Nephron (organoid): ENCODE measurements at regions not wholly inside any gene's neighbourhood (a gene's known extent, or its start where the extent isn't known, plus 50 kb on each side); places are given as distances from the start of the nearest gene placed in this dataset.

Experiments
- H3K27ac Mint-ChIP-seq, 3 experiments: 2 replicates each; pipeline ENCODE4 v1.8.0; 2020; ENCODE audit warnings: mixed read lengths in 3 of 3, mild to moderate bottlenecking in 2 of 3, moderate library complexity in 1 of 3
- H3K27me3 Mint-ChIP-seq: 2 replicates; pipeline ENCODE4 v1.8.0; 2021; ENCODE audit warnings: low read depth, mild to moderate bottlenecking, moderate library complexity, mixed read lengths
- H3K36me3 Mint-ChIP-seq: 2 replicates; pipeline ENCODE4 v1.8.0; 2020; ENCODE audit warnings: low read depth, mixed read lengths
- H3K4me1 Mint-ChIP-seq: 2 replicates; pipeline ENCODE4 v1.8.0; 2020; ENCODE audit warnings: mixed read lengths
- H3K4me3 Mint-ChIP-seq, 3 experiments: 2 replicates each; pipeline ENCODE4 v1.8.0; 2020; ENCODE audit warnings: mild to moderate bottlenecking in 3 of 3, mixed read lengths in 3 of 3, moderate library complexity in 2 of 3
- H3K9me3 Mint-ChIP-seq: 2 replicates; pipeline ENCODE4 v1.8.0; 2020; ENCODE audit warnings: mixed read lengths
- TF ChIP-seq, protein P1 (sequence below), 3 experiments: fragments of 200-600 bp; sonication (generic); IDR thresholded peaks; one replicate each; pipeline ENCODE4 v1.5.0; 2021; ENCODE audit warnings: antibody characterized with exemption in 3 of 3; ENCODE audit not compliant: unreplicated experiment in 3 of 3

DNA sequence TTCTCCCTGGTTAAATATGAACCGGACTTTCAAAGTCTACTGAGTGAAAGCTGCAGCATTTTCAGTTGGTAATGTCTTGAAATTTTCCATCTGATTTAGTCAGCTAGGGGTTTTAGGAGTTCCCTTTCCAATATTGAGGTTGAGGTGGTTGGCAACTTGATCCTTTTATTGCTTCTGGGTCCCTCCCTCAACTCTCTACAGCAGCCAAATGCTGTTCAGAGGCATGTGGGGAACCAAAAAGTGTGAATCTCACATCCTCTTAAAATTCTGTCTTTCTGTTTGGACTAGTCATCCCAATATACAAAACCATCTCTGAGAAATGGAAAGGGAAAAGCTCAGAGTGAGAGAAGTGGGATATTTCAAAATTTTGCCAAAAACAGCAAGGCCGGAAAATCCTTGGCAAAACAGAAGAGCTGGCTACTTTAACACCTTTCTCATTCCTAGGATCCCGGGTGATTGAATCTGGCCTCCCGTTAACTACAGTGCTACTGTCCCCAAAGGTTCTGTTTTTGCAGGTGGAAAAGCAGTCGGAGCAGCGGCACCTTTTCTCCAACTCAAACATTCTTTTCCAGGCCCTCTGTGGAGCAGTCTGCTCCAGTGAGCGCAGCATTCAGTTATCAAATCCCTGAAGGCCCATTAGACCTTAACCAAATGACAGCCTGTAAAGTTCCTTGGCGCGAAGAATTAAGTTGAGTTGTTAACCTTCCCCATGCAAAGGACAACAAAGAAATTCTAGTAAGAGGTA, 345.9 kb upstream of the NUDT12 start:
- H3K27me3 Mint-ChIP-seq = peaks cover 4% of the 10 kb centered on the region
- H3K27ac Mint-ChIP-seq = peak overlapping the region; percentile 69 to 79 (median 79)
- TF ChIP-seq, protein P1, sequence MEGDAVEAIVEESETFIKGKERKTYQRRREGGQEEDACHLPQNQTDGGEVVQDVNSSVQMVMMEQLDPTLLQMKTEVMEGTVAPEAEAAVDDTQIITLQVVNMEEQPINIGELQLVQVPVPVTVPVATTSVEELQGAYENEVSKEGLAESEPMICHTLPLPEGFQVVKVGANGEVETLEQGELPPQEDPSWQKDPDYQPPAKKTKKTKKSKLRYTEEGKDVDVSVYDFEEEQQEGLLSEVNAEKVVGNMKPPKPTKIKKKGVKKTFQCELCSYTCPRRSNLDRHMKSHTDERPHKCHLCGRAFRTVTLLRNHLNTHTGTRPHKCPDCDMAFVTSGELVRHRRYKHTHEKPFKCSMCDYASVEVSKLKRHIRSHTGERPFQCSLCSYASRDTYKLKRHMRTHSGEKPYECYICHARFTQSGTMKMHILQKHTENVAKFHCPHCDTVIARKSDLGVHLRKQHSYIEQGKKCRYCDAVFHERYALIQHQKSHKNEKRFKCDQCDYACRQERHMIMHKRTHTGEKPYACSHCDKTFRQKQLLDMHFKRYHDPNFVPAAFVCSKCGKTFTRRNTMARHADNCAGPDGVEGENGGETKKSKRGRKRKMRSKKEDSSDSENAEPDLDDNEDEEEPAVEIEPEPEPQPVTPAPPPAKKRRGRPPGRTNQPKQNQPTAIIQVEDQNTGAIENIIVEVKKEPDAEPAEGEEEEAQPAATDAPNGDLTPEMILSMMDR (IDR thresholded peaks at IDR 0.05; ENCODE audit: unreplicated experiment in 3 of 3) = no peak
- peaks cover 7% of the 10 kb centered on the region for H3K4me1 Mint-ChIP-seq
- H3K9me3 Mint-ChIP-seq = peaks cover 9% of the 10 kb centered on the region
- no peak overlapping the region for H3K4me3 Mint-ChIP-seq
- H3K36me3 Mint-ChIP-seq = no peaks in the 10 kb centered on the region

DNA sequence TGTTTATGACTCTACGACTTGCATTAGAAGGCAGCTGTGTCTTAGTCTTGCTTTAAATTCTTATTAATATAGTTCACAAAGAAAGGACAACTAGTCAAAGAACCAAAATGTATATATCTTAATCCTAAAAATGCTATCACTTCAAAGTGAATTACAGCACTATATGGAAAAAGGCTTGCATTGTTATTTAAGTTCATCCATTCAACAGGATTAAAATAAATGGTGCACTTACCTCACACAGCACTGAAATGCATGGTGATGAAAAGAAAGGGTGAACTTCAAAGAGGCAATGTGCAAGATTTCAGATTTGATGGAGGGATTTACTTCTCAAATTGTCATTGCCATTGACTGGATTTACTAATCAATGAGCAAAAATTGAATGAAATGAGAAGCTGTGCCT, 344.4 kb upstream of the NUDT12 start:
- TF ChIP-seq, protein P1 (IDR thresholded peaks at IDR 0.05; ENCODE audit: unreplicated experiment in 3 of 3) = no peak
- peaks cover 4% of the 10 kb centered on the region for H3K27me3 Mint-ChIP-seq
- peaks cover 7% of the 10 kb centered on the region for H3K4me1 Mint-ChIP-seq

DNA sequence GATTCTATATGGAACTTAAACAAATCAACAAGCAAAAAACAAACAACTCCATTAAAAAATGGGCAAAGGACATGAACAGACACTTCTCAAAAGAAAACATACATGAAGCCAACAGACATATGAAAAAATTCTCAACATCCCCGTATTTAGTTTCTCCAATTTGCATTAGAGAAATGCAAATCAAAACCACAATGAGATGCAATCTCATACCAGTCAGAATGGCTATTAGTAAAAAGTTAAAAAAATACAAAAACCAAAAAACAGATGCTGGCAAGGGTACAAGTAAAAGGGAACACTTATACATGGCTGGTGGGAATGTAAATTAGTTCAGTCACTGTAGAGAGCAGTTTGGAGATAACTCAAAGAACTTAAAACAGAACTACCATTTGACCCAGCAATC, 342.1 kb upstream of the NUDT12 start:
- H3K4me1 Mint-ChIP-seq = peaks cover 7% of the 10 kb centered on the region
- H3K36me3 Mint-ChIP-seq = no peaks in the 10 kb centered on the region
- peaks cover 9% of the 10 kb centered on the region for H3K9me3 Mint-ChIP-seq
- TF ChIP-seq, protein P1 (IDR thresholded peaks at IDR 0.05; ENCODE audit: unreplicated experiment in 3 of 3) = no peak
- no peak overlapping the region for H3K4me3 Mint-ChIP-seq
- H3K27ac Mint-ChIP-seq = no peak overlapping the region
- peaks cover 4% of the 10 kb centered on the region for H3K27me3 Mint-ChIP-seq

More for the DNA sequence above, 344.4 kb upstream of the NUDT12 start:
- Mint-ChIP-seq H3K4me3 (no peak overlapping the region), H3K36me3 (no peaks in the 10 kb centered on the region), H3K27ac (no peak overlapping the region), H3K9me3 (peaks cover 9% of the 10 kb centered on the region)

DNA sequence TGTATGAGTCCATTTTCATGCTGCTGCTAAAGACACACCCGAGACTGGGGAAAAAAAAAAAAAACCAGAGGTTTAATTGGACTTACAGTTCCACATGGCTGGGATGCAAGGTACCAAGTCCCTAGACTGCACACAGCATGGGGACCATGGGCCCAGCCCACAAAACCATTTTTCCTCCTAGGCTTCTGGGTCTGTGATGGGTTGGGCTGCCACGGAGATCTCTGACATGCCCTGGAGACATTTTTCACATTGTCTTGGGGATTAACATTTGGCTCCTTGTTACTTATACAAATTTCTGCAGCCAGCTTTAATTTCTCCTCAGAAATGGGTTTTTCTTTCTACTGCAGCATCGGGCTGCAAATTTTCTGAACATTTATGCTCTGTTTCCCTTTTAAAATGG, 340.3 kb upstream of the NUDT12 start:
- H3K4me1 Mint-ChIP-seq = no peaks in the 10 kb centered on the region
- peaks cover 15% of the 10 kb centered on the region for H3K9me3 Mint-ChIP-seq
- no peaks in the 10 kb centered on the region for H3K27me3 Mint-ChIP-seq
- no peak overlapping the region for H3K4me3 Mint-ChIP-seq
- no peak overlapping the region for H3K27ac Mint-ChIP-seq
- TF ChIP-seq, protein P1 (IDR thresholded peaks at IDR 0.05; ENCODE audit: unreplicated experiment in 3 of 3) = no peak
- no peaks in the 10 kb centered on the region for H3K36me3 Mint-ChIP-seq

DNA sequence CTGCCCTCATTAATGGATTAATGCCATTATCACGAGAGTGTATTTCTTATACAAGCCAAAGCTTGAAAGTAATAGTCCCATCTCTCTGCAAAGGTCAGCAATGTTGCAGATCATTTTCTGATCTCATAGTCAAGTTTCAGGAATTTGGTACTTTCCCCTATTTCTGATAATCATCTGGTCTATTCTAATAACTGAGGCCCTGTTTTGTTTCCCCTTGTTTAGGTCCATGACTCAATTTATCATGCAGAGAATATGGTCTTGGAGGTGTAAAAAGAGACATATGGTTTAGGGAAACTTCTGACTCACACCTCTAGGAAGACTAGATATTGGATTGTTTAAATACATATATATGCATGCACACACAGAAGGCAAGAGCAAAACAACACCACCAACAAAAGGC, 339.3 kb upstream of the NUDT12 start:
- Mint-ChIP-seq H3K9me3 (peaks cover 15% of the 10 kb centered on the region), H3K4me3 (no peak overlapping the region), H3K27me3 (no peaks in the 10 kb centered on the region), H3K27ac (no peak overlapping the region), H3K36me3 (no peaks in the 10 kb centered on the region), H3K4me1 (no peaks in the 10 kb centered on the region)
- TF ChIP-seq, protein P1 (IDR thresholded peaks at IDR 0.05; ENCODE audit: unreplicated experiment in 3 of 3) = no peak

DNA sequence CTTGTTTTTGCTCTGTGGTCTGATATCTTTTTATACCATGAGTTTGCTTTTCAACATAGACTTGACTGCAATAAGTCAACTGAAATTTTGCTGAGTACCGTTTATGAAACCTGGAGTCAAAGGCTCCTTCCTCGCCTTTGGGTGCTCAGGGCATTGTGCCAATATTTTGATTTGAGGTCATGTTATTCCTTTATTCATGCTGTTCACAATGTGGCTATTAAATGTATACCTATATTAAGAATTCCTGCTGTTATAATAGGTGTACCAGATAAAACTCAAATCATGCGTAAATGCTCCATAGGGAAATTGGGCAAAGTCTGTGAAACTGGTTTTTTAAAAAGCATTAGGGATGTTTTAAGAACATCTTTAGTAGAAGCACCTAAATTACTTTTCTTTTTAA, 334.0 kb upstream of the NUDT12 start:
- TF ChIP-seq, protein P1 (IDR thresholded peaks at IDR 0.05; ENCODE audit: unreplicated experiment in 3 of 3) = no peak
- Mint-ChIP-seq H3K36me3 (no peaks in the 10 kb centered on the region), H3K9me3 (peaks cover 6% of the 10 kb centered on the region), H3K4me1 (no peaks in the 10 kb centered on the region), H3K4me3 (no peak overlapping the region), H3K27me3 (no peaks in the 10 kb centered on the region), H3K27ac (no peak overlapping the region)
